GM10248 (cell line): ENCODE measurements at regions not wholly inside any gene's neighbourhood (a gene's known extent, or its start where the extent isn't known, plus 50 kb on each side); places are given as distances from the start of the nearest gene placed in this dataset.

ENCODE experiments used
- CTCF ChIA-PET: fragments of 300-600 bp; sonication (Branson Sonifier 250); formaldehyde crosslinking; extraction: SDS; loops from one replicate; lab custom pipeline; 2021; ENCODE audit warnings: antibody characterized with exemption; lab: Yijun Ruan, JAX
- POLR2A ChIA-PET: fragments of 350-650 bp; sonication (Branson Sonifier 250); formaldehyde crosslinking; extraction: SDS; loops from one replicate; lab custom pipeline; 2020; ENCODE audit warnings: antibody characterized with exemption; lab: Yijun Ruan, JAX
- DNase-seq: peaks from one replicate; pipeline ENCODE4 v3.0.0; 2012; ENCODE audit errors: extremely low spot score
- TF ChIP-seq, protein P1 (sequence below): IDR thresholded peaks from 2 replicates; pipeline ENCODE4 v1.5.1; 2012; ENCODE audit warnings: mild to moderate bottlenecking, low read depth; ENCODE audit errors: extremely low read depth, missing control alignments, control extremely low read depth

- DNase-seq = no peak
- ChIA-PET POLR2A (no interaction called here), CTCF (no interaction called here)
- TF ChIP-seq, protein P1, sequence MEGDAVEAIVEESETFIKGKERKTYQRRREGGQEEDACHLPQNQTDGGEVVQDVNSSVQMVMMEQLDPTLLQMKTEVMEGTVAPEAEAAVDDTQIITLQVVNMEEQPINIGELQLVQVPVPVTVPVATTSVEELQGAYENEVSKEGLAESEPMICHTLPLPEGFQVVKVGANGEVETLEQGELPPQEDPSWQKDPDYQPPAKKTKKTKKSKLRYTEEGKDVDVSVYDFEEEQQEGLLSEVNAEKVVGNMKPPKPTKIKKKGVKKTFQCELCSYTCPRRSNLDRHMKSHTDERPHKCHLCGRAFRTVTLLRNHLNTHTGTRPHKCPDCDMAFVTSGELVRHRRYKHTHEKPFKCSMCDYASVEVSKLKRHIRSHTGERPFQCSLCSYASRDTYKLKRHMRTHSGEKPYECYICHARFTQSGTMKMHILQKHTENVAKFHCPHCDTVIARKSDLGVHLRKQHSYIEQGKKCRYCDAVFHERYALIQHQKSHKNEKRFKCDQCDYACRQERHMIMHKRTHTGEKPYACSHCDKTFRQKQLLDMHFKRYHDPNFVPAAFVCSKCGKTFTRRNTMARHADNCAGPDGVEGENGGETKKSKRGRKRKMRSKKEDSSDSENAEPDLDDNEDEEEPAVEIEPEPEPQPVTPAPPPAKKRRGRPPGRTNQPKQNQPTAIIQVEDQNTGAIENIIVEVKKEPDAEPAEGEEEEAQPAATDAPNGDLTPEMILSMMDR = no peak
Measured at GRCh38 chr12:58767496-58767895, 152.8 kb downstream of the LRIG3 start.

DNA sequence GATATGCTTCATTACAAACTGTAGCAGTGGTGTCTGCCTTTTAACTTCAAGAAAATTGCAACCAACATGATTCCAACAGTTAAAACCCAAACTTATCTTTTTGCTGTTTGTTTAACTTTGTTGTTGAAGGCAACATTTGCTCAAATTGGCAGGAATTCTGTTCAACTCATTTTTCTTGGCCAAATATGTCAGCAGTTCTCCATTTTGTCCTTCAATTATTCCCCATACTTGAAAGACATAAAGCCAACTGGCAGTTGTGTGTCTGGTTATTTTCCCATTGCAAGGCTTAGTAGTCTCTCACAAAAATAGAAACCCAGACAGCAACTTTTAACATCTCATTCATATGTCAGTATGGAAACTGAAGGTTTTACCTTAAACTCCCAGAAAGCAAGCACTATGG lies 146.3 kb downstream of the LRIG3 start:
- POLR2A ChIA-PET = no interaction called here
- DNase-seq = no peak
- TF ChIP-seq, protein P1 = no peak
- CTCF ChIA-PET = interaction anchor here (0.9 kb wide), 1 partner anchor 21 kb away, joined by 3 read pairs; no protein-coding TSS in a partner anchor

- DNase-seq = no peak
- ChIA-PET POLR2A (no interaction called here), CTCF (interaction anchor here (0.9 kb wide), 1 partner anchor 20 kb away, joined by 3 read pairs; no protein-coding TSS in a partner anchor)
- TF ChIP-seq, protein P1 = no peak
Measured at GRCh38 chr12:58774731-58775130, 145.6 kb downstream of the LRIG3 start.

DNA sequence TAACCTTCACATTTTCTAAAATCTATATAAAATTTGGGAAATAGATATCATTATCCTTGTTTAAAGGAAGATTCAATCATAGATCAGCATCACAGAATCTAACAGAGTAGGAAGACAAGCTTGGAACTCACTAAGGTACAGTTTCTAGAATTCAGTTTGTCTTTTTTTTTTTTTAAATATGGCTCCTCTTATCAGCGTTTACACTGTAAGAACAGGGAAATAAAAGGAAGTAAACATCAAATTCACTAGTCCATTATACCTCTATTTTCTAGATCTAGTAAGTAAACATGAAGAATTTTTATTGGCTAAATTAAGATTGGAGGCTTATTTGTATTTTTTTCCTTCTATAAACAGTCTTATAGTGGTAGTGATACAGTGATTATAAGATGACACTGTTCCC lies 144.9 kb downstream of the LRIG3 start:
- CTCF ChIA-PET = no interaction called here
- TF ChIP-seq, protein P1 = no peak
- DNase-seq = no peak
- POLR2A ChIA-PET = no interaction called here

- ChIA-PET POLR2A (no interaction called here), CTCF (no interaction called here)
- DNase-seq = no peak
- TF ChIP-seq, protein P1 = no peak
Measured at GRCh38 chr12:58776144-58776543, 144.2 kb downstream of the LRIG3 start.

- no peak for DNase-seq
- ChIA-PET POLR2A (no interaction called here), CTCF (interaction anchor here (1.4 kb wide), 1 partner anchor 42 kb away, joined by 3 read pairs; no protein-coding TSS in a partner anchor)
- TF ChIP-seq, protein P1 = no peak
Measured at GRCh38 chr12:58777815-58778214, 142.5 kb downstream of the LRIG3 start.
